ENCODE measurements at regions not wholly inside any gene's neighbourhood (a gene's known extent, or its start where the extent isn't known, plus 50 kb on each side); places are given as distances from the start of the nearest gene placed in this dataset.

- TF ChIP-seq POLR2A (IDR thresholded peaks at IDR 0.05; ENCODE audit: low read length): no peak
- no peak for TF ChIP-seq GATA1 (IDR thresholded peaks at IDR 0.05; ENCODE audit: low read depth, low read length)
These were observed 375.8 kb upstream of the NFE2L3 start for GRCh38 chr7:25775999-25776743.

Data from erythroblast (primary cell).